Colonic mucosa (tissue), 4 donors: ENCODE measurements at regions not wholly inside any gene's neighbourhood (a gene's known extent, or its start where the extent isn't known, plus 50 kb on each side); places are given as distances from the start of the nearest gene placed in this dataset.

Source experiments
- DNase-seq: peaks from one replicate; pipeline ENCODE4 v3.0.0-alpha.2; 2020
- H3K27ac ChIP-seq: fragments of 200-600 bp; one replicate; pipeline ENCODE4 v1.8.0; 2021
- H3K27me3 ChIP-seq: fragments of 200-600 bp; one replicate; pipeline ENCODE4 v1.8.0; 2021
- H3K36me3 ChIP-seq: fragments of 200-600 bp; one replicate; pipeline ENCODE4 v1.8.0; 2021
- H3K4me1 ChIP-seq: fragments of 200-600 bp; one replicate; pipeline ENCODE4 v1.8.0; 2021; ENCODE audit warnings: mild to moderate bottlenecking
- H3K4me3 ChIP-seq: fragments of 200-600 bp; one replicate; pipeline ENCODE4 v1.8.0; 2021
- H3K9ac ChIP-seq, 2 donors: one replicate each; pipeline ENCODE4 v1.7.0; 2013; ENCODE audit warnings: control low read depth in 2 of 2, low read depth in 2 of 2, low read length in 2 of 2
- H3K9me3 ChIP-seq: fragments of 200-600 bp; one replicate; pipeline ENCODE4 v1.8.0; 2021
- intact Hi-C: fragments of 100-400 bp; cut with DNase I; formaldehyde crosslinking; loops from one replicate; pipeline ENCODE4 v1.14.1; 2022
- TF ChIP-seq, protein P1 (sequence below): fragments of 200-600 bp; IDR thresholded peaks from one replicate; pipeline ENCODE4 v1.8.0; 2022; ENCODE audit warnings: antibody characterized with exemption, mild to moderate bottlenecking
- donor health status: healthy.
- donor health status: DM: no; HTN: no; CAD: no.
- donor health status: DM: no; HTN: no; CAD: no.

- H3K27ac ChIP-seq, result no peak overlapping the region
- no peaks in the 10 kb centered on the region for H3K36me3 ChIP-seq
- TF ChIP-seq, protein P1, sequence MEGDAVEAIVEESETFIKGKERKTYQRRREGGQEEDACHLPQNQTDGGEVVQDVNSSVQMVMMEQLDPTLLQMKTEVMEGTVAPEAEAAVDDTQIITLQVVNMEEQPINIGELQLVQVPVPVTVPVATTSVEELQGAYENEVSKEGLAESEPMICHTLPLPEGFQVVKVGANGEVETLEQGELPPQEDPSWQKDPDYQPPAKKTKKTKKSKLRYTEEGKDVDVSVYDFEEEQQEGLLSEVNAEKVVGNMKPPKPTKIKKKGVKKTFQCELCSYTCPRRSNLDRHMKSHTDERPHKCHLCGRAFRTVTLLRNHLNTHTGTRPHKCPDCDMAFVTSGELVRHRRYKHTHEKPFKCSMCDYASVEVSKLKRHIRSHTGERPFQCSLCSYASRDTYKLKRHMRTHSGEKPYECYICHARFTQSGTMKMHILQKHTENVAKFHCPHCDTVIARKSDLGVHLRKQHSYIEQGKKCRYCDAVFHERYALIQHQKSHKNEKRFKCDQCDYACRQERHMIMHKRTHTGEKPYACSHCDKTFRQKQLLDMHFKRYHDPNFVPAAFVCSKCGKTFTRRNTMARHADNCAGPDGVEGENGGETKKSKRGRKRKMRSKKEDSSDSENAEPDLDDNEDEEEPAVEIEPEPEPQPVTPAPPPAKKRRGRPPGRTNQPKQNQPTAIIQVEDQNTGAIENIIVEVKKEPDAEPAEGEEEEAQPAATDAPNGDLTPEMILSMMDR, result no peak
- no peaks in the 10 kb centered on the region for H3K9me3 ChIP-seq
- no peaks in the 10 kb centered on the region for H3K27me3 ChIP-seq
- intact Hi-C loops, result loop anchor here (5.0 kb wide), 1 partner anchor 409 kb away; no protein-coding TSS in a partner anchor
- H3K4me1 ChIP-seq, result peaks cover 9% of the 10 kb centered on the region
- no peak overlapping the region for H3K9ac ChIP-seq
- no peak overlapping the region for H3K4me3 ChIP-seq
- no peak for DNase-seq
These were observed 78.8 kb upstream of the WDR26 start for GRCh38 chr1:224513383-224513782.

DNA sequence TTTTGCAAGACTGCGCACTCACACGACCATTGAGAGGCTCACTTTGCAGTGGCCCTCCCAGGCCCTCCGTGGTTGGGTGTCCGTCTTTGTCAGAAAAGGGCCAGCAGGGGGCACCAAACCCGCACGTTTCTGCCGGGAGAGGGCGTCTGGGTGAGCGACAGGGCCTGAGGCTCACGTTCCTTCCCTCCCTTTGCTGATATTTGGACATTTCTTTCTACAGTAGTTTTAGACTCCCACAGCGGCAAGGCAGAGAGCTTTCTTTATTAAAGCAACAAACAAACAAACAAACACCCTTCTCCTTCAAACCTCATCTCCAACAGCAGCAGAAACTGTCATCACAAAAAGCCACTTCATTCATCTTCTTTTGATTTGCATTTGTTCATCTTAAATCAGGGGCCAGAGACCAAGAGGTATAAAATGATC, 79.2 kb upstream of the WDR26 start:
- Histone ChIP-seq H3K9me3 (no peaks in the 10 kb centered on the region), H3K4me3 (no peak overlapping the region), H3K9ac (no peak overlapping the region), H3K27ac (no peak overlapping the region), H3K27me3 (no peaks in the 10 kb centered on the region), H3K36me3 (no peaks in the 10 kb centered on the region), H3K4me1 (peaks cover 9% of the 10 kb centered on the region)
- intact Hi-C loops, result loop anchor here (2.0 to 5.0 kb wide), 2 partner anchors 127 to 409 kb away; no protein-coding TSS in a partner anchor
- peak; percentile 94 for DNase-seq
- TF ChIP-seq, protein P1, result peak; percentile 79

DNA sequence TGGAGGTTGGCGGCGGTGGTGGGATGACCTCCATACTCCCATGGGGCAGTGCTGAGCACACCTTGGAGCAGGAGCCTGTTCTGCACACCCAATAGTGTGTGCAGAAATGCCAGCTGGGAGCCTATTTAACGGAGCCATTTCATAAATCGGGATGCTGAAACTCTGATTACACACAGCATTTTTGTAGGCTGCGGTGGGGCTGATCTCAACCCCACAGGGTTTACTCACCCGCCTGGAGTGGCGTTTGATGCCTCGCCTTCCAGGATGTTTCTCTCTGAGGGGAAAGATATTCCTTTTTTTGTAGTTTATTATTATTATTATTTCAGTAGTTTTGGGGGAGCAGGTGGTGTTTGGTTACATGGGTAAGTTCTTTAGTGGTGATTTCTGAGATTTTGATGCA, 82.6 kb upstream of the WDR26 start:
- no peak overlapping the region for H3K4me3 ChIP-seq
- no peak overlapping the region for H3K9ac ChIP-seq
- intact Hi-C loops, result loop anchor here (5.0 kb wide), 1 partner anchor 335 kb away; no protein-coding TSS in a partner anchor
- H3K27me3 ChIP-seq, result no peaks in the 10 kb centered on the region
- no peaks in the 10 kb centered on the region for H3K9me3 ChIP-seq
- H3K4me1 ChIP-seq, result no peaks in the 10 kb centered on the region
- H3K36me3 ChIP-seq, result no peaks in the 10 kb centered on the region
- TF ChIP-seq, protein P1, result no peak
- DNase-seq, result no peak
- H3K27ac ChIP-seq, result no peak overlapping the region

- intact Hi-C loops, result loop anchor here (5.0 kb wide), 1 partner anchor 334 kb away; no protein-coding TSS in a partner anchor
These were observed 83.9 kb upstream of the WDR26 start for GRCh38 chr1:224518528-224518927.

DNA sequence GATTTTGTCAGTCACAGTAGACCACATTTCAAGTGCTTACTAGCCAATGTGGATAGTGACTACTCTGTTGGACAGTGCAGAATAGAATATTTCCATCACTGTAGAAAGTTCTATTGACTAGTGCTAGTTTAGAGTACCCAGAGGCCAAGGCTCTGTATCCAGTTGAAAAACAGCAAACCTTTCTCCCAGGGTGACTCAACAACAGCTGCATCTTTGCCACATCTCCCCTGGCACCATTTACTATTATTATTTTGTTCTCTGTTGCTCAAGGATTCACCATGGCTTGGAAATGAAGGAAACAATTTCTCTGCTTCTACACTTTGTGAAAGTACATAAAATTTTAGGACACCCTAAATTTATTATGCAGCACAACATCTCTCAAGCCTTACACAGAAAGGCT, 85.3 kb upstream of the WDR26 start:
- H3K36me3 ChIP-seq, result no peaks in the 10 kb centered on the region
- no peak overlapping the region for H3K4me3 ChIP-seq
- H3K27me3 ChIP-seq, result no peaks in the 10 kb centered on the region
- DNase-seq, result no peak
- no peaks in the 10 kb centered on the region for H3K9me3 ChIP-seq
- TF ChIP-seq, protein P1, result no peak
- no peaks in the 10 kb centered on the region for H3K4me1 ChIP-seq
- no peak overlapping the region for H3K27ac ChIP-seq
- intact Hi-C loops, result loop anchor here (5.0 kb wide), 1 partner anchor 332 kb away; no protein-coding TSS in a partner anchor
- H3K9ac ChIP-seq, result no peak overlapping the region

More at GRCh38 chr1:224518528-224518927, 83.9 kb upstream of the WDR26 start:
- TF ChIP-seq, protein P1, result no peak
- Histone ChIP-seq H3K9ac (no peak overlapping the region), H3K9me3 (no peaks in the 10 kb centered on the region), H3K27ac (no peak overlapping the region), H3K36me3 (no peaks in the 10 kb centered on the region), H3K4me3 (no peak overlapping the region), H3K4me1 (no peaks in the 10 kb centered on the region), H3K27me3 (no peaks in the 10 kb centered on the region)
- DNase-seq, result no peak
